OCI-M1 (cell line): ENCODE measurements at regions not wholly inside any gene's neighbourhood (a gene's known extent, or its start where the extent isn't known, plus 50 kb on each side); places are given as distances from the start of the nearest gene placed in this dataset.

Experiments
- DNase-seq: peaks from one replicate; lab custom pipeline; 2025; lab: John Stamatoyannopoulos, UW

DNA sequence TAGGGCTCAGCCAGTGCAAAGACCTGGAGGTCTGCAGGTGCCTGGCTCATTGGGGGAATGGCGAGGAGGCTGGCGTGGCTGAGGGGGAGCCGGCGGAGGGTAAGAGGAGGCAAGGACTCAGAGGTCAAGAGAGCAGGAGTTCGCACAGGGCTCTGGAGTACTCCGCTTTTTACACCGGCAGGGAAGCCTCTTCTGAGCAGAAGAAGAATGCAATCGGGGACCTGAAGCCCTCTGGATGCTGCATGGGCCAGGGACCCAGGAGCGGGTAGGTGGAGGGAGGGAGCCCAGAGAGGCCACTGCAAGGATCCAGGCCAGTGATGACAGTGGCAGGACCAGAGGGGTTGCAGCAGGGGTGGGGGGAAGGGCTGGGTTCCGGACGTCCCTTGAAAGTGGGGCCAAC, 70.4 kb upstream of the TAMM41 start:
- DNase-seq, result no peak

DNA sequence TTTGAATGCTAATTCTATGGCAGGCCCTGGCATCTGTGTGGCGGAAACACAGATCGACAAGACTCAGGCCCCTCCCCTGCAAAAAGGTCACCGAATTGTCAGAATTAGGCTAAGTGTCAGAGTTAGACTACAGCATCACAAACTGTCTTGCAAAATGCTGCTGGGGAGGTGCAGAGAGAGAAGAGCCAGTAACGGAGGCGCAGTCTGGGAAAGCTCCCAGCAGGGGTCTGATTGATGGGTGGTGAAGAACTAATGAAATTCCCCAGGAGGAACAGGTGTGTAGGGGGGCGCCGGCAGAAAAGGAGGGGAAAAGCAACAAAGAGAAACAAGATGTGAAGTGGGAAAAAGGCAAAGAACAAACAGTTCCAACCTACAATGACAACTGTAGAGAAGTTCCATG, 72.7 kb upstream of the TAMM41 start:
- no peak for DNase-seq

DNA sequence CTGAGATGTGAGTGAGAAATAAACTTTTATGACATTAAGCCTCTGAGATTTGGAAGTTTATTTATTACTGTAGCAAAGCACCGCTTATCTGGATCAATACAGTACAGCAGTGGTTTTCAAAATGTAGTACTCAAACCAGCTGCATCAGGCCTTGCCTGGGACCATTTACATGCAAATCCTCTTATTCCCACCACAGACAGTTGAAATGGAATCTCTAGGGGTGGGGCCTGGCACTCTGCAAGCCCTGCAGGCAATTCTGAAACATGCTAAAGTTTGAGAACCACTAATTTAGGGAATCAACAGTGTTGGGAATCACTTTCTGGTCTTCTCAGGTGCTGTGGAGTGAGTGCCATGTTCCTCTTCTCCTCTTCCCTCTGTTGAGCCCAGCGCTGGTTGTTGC, 77.8 kb upstream of the TAMM41 start:
- no peak for DNase-seq

DNA sequence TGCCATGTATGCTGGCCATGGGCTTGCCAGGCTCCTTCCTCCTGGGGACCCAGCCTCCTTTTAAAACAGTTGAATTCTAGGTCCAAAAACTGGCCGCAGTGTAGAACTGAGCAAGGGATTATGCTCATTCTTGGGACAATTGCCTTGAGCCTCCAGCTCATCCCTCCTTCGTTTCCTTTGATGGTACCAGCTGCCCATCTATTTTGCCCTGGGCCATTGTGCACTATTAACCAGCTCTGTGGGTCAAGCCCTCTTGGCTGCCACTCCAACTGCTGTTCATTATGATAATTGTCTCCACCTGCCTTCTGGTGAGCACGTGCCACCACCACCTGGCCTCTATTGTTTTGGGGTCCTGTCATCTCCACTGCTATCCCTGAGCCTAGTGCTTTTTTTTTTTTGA, 75.8 kb upstream of the SYN2 start:
- no peak for DNase-seq

DNA sequence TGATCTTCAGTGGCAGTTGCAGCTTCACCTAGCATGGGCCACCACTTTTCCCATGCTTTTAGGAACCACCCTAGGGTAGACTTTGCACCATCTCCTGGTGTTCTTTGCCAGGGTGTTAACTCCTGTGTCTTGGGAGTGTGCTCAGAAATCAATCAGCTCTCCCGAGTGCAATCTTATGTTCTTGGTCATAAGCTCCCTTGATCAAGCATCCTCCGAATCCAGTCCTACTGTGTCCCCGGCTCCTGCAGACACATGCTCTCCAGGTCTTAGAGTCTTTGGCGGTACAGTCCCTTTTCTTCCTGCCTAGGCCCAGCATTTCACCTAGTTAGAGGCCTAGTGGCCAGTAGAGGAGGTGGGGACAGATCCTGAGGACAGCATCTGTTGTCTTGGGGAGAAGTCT, 74.7 kb upstream of the SYN2 start:
- DNase-seq, result no peak

DNA sequence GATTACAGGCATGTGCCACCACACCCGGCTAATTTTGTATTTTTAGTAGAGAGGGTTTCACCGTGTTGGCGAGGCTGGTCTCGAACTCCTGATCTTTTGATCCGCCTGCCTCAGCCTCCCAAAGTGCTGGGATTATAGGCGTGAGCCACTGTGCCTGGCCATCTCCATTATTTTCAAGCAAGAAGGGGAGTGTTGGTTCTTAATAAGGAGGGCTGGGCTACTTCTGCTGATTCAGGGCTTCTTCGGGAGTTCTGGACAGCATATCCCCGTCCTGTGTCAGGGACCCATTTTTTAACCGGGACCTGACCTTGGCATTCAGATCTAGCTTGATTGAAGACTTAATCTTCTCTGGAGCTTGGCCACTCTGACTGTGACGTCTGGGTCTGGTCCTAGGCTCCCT, 74.1 kb upstream of the SYN2 start:
- DNase-seq, result no peak

DNA sequence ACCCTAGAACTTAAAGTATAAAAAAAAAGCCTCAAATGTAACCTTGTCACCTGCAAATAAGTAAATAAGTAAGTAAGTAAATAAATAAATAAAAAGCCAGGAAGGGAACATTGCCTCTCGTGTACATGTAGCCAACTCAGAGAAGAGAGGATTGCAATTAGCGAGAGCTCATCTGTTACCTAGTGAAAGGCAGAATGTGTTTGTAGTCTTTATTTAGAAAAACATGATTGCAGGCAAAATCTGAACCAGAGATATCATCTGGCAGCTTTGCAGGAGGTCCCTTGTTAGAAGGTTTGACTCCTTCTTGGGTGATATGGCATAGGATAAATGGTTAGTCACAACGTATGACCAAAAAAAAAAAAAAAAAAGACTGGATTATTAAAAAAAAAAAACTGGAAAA, 71.6 kb upstream of the SYN2 start:
- DNase-seq, result no peak

DNA sequence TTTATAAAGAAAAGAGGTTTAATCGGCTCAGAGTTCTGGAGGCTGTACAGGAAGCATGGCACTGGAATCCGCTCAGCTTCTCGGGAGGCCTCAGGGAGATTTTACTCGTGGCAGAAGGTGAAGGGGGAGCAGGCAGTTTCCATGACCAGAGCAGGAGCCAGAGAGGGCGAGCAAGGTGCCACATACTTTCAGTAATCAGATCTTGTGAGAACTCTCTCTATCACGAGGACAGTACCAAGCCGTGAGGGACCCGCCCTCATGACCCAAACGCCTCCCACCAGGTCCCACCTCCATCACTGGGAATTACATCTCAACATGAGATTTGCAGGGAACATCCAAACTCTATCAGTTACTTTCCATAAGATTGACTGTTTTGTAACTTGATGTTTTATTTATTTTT, 70.7 kb upstream of the SYN2 start:
- DNase-seq, result no peak

DNA sequence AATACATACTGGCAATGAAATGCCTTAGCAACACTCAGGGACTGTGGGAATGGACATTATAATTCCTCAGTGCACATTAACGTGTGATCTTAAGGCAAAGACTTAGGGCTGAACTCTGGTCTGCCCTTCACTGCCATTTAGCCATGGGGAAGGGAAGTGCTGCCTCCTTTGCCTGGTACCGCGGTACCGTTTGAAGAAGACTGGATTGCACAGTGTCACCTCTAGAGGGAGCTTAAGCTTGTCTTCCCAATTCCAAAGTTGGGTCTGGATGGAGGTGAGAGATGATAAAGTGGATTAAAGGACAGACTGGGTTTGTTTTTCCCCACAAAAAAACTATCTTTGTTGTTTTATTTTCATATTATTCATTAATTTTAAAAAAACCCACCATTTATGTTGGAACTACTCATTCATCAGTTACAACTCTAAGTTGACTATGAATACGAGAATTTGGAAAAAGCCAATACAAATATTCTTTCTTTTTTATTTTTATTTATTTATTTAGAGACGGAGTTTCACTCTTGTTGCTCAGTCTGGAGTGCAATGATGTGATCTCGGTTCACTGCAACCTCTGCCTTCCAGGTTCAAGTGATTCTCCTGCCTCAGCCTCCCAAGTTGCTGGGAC, 60.0 kb upstream of the SYN2 start:
- DNase-seq, result peak; percentile 72

DNA sequence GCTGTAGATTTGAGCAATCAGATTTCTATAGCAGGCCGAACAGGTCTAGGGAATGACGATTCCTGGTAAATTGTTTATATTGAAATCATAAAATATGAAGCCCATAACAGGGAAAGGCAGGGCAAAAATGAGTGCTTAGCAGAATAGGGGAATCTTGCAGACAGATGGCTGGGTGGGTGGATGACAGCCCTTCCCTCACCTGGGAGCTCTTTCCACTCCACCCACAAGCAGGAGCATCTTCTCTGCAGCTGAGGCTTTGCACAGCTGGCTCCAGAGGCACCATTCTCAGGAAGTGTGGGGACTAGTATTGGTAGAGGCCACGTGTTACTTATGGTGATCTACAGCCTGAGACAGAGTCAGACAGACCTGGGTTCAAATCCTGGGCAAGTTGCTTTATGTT, 55.9 kb upstream of the SYN2 start:
- DNase-seq, result no peak

DNA sequence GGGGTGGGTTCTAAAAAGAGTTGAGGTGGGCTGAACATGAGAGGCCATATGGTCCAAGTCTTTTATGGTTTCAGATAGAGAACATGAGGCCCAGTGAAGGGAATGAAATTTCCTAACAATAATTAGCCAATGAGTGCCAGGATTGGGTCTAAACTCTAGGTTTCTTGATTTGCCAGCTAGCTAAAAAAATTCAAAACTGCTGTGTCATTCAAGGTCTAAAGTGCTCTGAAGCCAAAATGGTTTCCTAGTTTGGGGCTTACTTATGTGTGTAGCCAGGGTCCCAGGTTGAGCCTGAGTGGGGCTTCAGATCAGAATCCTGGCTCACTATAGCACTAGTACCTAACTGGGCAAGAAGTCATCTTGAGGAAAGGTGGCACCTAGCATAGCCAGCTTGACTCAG, 55.3 kb upstream of the SYN2 start:
- DNase-seq, result no peak

DNA sequence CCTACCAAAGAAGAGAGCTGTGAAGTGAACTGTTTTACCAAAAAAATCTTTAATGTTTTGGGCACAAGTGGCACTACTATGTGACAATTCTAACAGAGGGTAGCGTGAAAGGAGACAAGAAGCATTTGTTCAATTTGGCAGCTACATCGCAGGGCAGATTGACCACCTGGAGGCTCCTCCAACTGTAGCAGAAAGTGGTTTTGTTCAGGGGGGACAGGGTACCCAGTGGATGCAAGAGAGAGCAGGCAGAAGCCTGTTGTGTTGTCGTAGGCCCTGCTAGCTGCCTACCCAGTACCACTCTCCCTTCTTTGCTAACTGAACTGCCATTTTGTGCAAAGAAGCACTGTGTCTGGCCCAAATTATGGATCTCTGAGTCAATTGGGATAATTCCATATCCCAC, 54.8 kb upstream of the SYN2 start:
- no peak for DNase-seq

DNA sequence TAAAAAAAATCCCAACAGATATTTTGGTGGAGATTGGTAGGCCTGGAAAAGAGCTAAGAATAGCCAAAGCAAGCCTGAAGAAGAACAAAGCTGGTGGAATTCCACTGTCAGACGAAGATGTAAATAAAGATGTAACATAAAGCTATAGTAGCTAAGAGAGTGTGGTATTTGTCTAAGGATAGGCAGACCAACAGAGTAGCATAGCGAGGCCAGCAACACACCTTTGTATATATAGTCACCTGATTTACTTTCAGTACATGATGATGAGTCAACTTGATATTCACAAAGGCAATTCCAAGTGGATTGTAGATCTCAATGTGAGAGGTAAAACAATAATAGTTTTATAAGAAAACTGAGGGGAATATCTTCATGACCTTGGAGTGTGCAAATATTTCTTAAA, 53.6 kb upstream of the SYN2 start:
- DNase-seq, result no peak

DNA sequence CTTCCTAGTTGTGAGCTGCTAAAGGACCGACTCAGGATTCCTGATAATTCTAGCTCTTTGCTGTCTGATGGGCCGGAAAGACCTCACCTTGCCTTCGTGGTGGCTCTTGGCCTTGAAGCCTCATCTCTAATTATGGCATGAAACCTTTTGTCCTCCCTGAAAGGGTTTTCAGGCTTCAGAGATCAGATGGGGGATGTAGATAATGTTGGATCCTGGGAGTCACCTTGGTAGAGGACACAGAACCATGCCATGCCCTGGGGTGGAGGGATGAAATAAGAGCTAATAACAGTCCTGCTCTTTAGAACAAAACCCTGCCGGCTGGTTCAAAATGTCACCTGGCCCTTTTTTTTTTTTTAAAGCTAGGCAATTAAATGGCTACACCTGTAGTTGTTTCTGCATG, 50.8 kb upstream of the SYN2 start:
- no peak for DNase-seq

DNA sequence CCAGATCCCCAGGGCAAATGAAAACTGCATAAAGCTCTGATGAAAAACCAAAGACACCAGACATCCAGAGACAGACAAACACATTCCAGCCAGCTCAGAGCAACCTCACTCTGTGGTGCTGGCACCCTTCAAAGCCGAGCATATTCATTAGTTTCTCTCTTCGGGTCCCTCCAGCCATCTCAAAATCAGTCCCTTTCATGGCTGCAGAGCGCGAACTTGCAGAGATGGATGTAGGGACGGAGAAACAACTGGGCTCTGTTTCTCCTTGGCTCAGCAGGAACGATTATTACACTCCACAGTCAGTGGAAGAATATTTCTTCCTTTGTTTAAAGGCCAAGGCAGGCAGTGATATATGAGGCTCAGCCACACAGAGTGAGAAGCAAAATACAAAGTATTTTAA, 50.4 kb upstream of the SYN2 start:
- no peak for DNase-seq

DNA sequence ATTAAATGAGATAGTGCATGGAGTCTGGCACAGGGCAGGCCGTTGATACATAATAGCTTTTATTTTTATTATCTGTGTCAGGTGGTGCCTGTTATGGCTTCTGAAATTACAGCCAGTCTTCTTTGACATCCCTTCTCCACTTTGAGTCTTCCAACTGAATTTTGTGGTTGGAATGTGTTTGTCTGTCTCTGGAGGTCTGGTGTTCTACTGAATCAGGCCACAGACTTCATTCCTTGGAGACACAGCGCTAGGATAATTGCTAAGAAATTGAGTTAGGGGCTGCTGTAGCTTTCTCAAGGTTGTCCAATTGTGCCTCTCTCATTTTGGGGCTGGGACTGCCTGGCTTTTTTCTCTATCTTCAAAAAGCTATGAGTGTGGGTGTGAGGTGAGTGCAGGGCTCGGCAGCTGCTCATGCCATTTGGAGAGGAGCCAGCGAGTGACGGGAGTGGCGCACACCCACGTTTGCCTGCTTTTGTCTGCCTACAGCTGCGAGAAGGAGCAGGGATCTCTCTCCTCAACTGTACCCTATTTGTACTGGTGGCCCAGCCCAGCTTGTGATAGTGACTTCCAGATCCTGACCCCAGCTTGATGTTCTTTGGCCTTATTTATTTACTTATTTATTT, 49.8 kb upstream of the SYN2 start:
- no peak for DNase-seq
